H1 (cell line): ENCODE measurements at regions not wholly inside any gene's neighbourhood (a gene's known extent, or its start where the extent isn't known, plus 50 kb on each side); places are given as distances from the start of the nearest gene placed in this dataset.

Source experiments
- CTCF ChIA-PET: fragments of 300-600 bp; sonication (Branson Sonifier 250); formaldehyde crosslinking; loops from one replicate; lab custom pipeline; 2021; ENCODE audit not compliant: partially characterized antibody; lab: Charles Lee
- POLR2A ChIA-PET: fragments of 300-600 bp; sonication (Branson Sonifier 250); formaldehyde crosslinking; loops from one replicate; lab custom pipeline; 2021; ENCODE audit warnings: inconsistent platforms; ENCODE audit not compliant: partially characterized antibody; lab: Charles Lee
- DNase-seq, 2 experiments: peaks; one replicate each; pipeline versions ENCODE4 v3.0.0 to v3.0.0-alpha.2; 2010 to 2022; ENCODE audit warnings: low spot score in 2 of 2, low read depth in 1 of 2, mixed read lengths in 1 of 2
- FAIRE-seq: peaks from 2 replicates; lab custom pipeline; 2011; peaks lifted over from hg19 to GRCh38; lab: Jason Lieb, UNC
- H2AFZ ChIP-seq: 2 replicates; pipeline ENCODE4 v1.8.1; 2012; ENCODE audit warnings: low read length, inconsistent platforms
- H2AK5ac ChIP-seq: 2 replicates; pipeline ENCODE4 v1.6.1; 2013; ENCODE audit warnings: low read depth, low read length
- H2BK120ac ChIP-seq: replicated peaks from 2 replicates; pipeline ENCODE3; 2013; ENCODE audit warnings: low read depth, low read length, inconsistent platforms
- H2BK12ac ChIP-seq: 2 replicates; pipeline ENCODE4 v1.6.1; 2013; ENCODE audit warnings: low read depth, low read length
- H2BK15ac ChIP-seq: 2 replicates; pipeline ENCODE4 v1.6.1; 2013; ENCODE audit warnings: low read length
- H2BK20ac ChIP-seq: 2 replicates; pipeline ENCODE4 v1.6.1; 2013; ENCODE audit warnings: low read length
- H2BK5ac ChIP-seq: 2 replicates; pipeline ENCODE4 v1.6.1; 2013; ENCODE audit warnings: low read depth, low read length
- H3K14ac ChIP-seq: 2 replicates; pipeline ENCODE4 v1.6.1; 2013; ENCODE audit warnings: inconsistent platforms; ENCODE audit not compliant: insufficient read length
- H3K18ac ChIP-seq: 2 replicates; pipeline ENCODE4 v1.6.1; 2013; ENCODE audit warnings: low read length; ENCODE audit errors: extremely low read depth
- H3K23ac ChIP-seq: 2 replicates; pipeline ENCODE4 v1.6.1; 2013; ENCODE audit warnings: inconsistent platforms; ENCODE audit not compliant: insufficient read length
- H3K23me2 ChIP-seq: 2 replicates; pipeline ENCODE4 v1.6.1; 2013; ENCODE audit warnings: low read depth, low read length
- H3K27ac ChIP-seq: 2 replicates; pipeline ENCODE4 v1.6.1; 2011; ENCODE audit warnings: low read depth, low read length, inconsistent platforms
- H3K27me3 ChIP-seq, 4 experiments: replicated peaks in 1 of 4; 1 replicate in 1 of 4; 2 replicates in 3 of 4; pipeline versions ENCODE4 v1.6.1 to v1.8.1; 2011 to 2013; ENCODE audit warnings: low read length in 3 of 4, mild to moderate bottlenecking in 3 of 4, inconsistent platforms in 2 of 4, mixed read lengths in 2 of 4, moderate library complexity in 1 of 4; ENCODE audit not compliant: control insufficient read depth in 3 of 4, insufficient read depth in 3 of 4; ENCODE audit errors: extremely low read depth in 1 of 4
- H3K36me3 ChIP-seq, 4 experiments: 2 replicates each; pipeline versions ENCODE4 v1.6.1 to v1.8.1; 2011 to 2013; ENCODE audit warnings: mild to moderate bottlenecking in 4 of 4, low read length in 3 of 4, moderate library complexity in 2 of 4, control low read depth in 1 of 4, inconsistent platforms in 1 of 4; ENCODE audit not compliant: insufficient read depth in 4 of 4, control insufficient read depth in 2 of 4
- H3K4ac ChIP-seq: replicated peaks from 2 replicates; pipeline ENCODE3; 2013; ENCODE audit warnings: low read length, low read depth, mixed read lengths, inconsistent platforms; ENCODE audit not compliant: insufficient read length
- H3K4me1 ChIP-seq, 4 experiments: replicated peaks in 1 of 4; 1 replicate in 1 of 4; 2 replicates in 3 of 4; pipeline versions ENCODE4 v1.6.1 to v1.8.1; 2011 to 2013; ENCODE audit warnings: low read length in 3 of 4, inconsistent platforms in 2 of 4, mixed read lengths in 1 of 4; ENCODE audit not compliant: insufficient read depth in 4 of 4, control insufficient read depth in 3 of 4
- H3K4me2 ChIP-seq, 2 experiments: 2 replicates each; pipeline versions ENCODE4 v1.6.1 to v1.8.1; 2011 to 2013; ENCODE audit warnings: low read depth in 2 of 2, low read length in 2 of 2, control low read depth in 1 of 2, inconsistent platforms in 1 of 2, mild to moderate bottlenecking in 1 of 2; ENCODE audit not compliant: insufficient read depth in 1 of 2
- H3K4me3 ChIP-seq, 4 experiments: fragments of 200-600, 300-600 bp in 1 of 4; sonication (generic), shearing (Covaris generic), sonication (Bioruptor Twin) in 1 of 4; 2 replicates each; pipeline versions ENCODE4 v1.5.1 to v1.8.1; 2011 to 2016; ENCODE audit warnings: low read length in 4 of 4, low read depth in 3 of 4, control low read depth in 2 of 4, inconsistent platforms in 2 of 4, mild to moderate bottlenecking in 2 of 4, mixed read lengths in 1 of 4, moderate library complexity in 1 of 4; ENCODE audit not compliant: insufficient read depth in 2 of 4; ENCODE audit errors: extremely low read depth in 1 of 4
- H3K56ac ChIP-seq: replicated peaks from 2 replicates; pipeline ENCODE3; 2013; ENCODE audit warnings: low read depth, mild to moderate bottlenecking, mixed read lengths, low read length, inconsistent platforms; ENCODE audit not compliant: insufficient read length
- H3K79me1 ChIP-seq: 2 replicates; pipeline ENCODE4 v1.6.1; 2013; ENCODE audit warnings: low read depth, low read length, control low read depth
- H3K79me2 ChIP-seq, 2 experiments: 2 replicates each; pipeline versions ENCODE4 v1.6.1 to v1.8.1; 2012 to 2013; ENCODE audit warnings: low read length in 2 of 2, mild to moderate bottlenecking in 2 of 2, inconsistent platforms in 1 of 2; ENCODE audit not compliant: insufficient read depth in 2 of 2, control insufficient read depth in 1 of 2
- H3K9ac ChIP-seq, 4 experiments: replicated peaks in 1 of 4; 1 replicate in 1 of 4; 2 replicates in 3 of 4; pipeline versions ENCODE4 v1.6.1 to v1.8.1; 2011 to 2013; ENCODE audit warnings: low read depth in 3 of 4, low read length in 3 of 4, control low read depth in 2 of 4, mild to moderate bottlenecking in 2 of 4, moderate library complexity in 2 of 4, inconsistent platforms in 1 of 4; ENCODE audit errors: extremely low read depth in 1 of 4
- H3K9me3 ChIP-seq, 2 experiments: 2 replicates each; pipeline versions ENCODE4 v1.6.1 to v1.8.1; 2012 to 2013; ENCODE audit warnings: mild to moderate bottlenecking in 2 of 2, moderate library complexity in 2 of 2, control low read depth in 1 of 2, inconsistent platforms in 1 of 2, low read depth in 1 of 2, low read length in 1 of 2, mixed read lengths in 1 of 2; ENCODE audit not compliant: insufficient read depth in 2 of 2
- H4K20me1 ChIP-seq, 2 experiments: replicated peaks in 1 of 2; 2 replicates each; pipeline versions ENCODE3 to v1.8.1; 2011 to 2013; ENCODE audit warnings: inconsistent platforms in 2 of 2, low read length in 2 of 2, mild to moderate bottlenecking in 1 of 2; ENCODE audit not compliant: insufficient read depth in 2 of 2, control insufficient read depth in 1 of 2
- H4K5ac ChIP-seq: 2 replicates; pipeline ENCODE4 v1.6.1; 2013; ENCODE audit warnings: low read length, low read depth, mixed read lengths, inconsistent platforms; ENCODE audit not compliant: insufficient read length
- H4K8ac ChIP-seq: 2 replicates; pipeline ENCODE4 v1.8.0; 2013; ENCODE audit warnings: mild to moderate bottlenecking, moderate library complexity, low read length, inconsistent platforms; ENCODE audit not compliant: insufficient read depth; ENCODE audit errors: extremely low read depth
- H4K91ac ChIP-seq: replicated peaks from 2 replicates; pipeline ENCODE3; 2013; ENCODE audit warnings: low read length, mixed read lengths, inconsistent platforms; ENCODE audit not compliant: insufficient read length
- POLR2AphosphoS5 ChIP-seq: IDR thresholded peaks from 2 replicates; pipeline ENCODE4 v1.6.1; 2011; ENCODE audit warnings: low read depth, low read length
- POU5F1 ChIP-seq: IDR thresholded peaks from 2 replicates; pipeline ENCODE4 v1.6.1; 2011; ENCODE audit warnings: low read depth, mild to moderate bottlenecking, low read length, moderate library complexity
- TEAD4 ChIP-seq: IDR thresholded peaks from 2 replicates; pipeline ENCODE4 v1.6.1; 2012; ENCODE audit warnings: low read depth, low read length, inconsistent platforms, mixed read lengths
- WGBS, 2 experiments: shearing (Covaris generic) in 1 of 2; methylation state at CpG; one replicate each; pipeline versions ENCODE4 v1.1.6 to v1.1.7; 2013 to 2015; ENCODE audit warnings: low lambda C conversion rate in 2 of 2, mixed read lengths in 2 of 2, inconsistent platforms in 1 of 2, low coverage in 1 of 2, missing lambda C conversion rate in 1 of 2; ENCODE audit not compliant: insufficient replicate concordance in 2 of 2, insufficient coverage in 1 of 2, insufficient read length in 1 of 2; ENCODE audit errors: extremely low coverage in 1 of 2, missing lambda C conversion rate in 1 of 2; 5-methylcytosine and 5-hydroxymethylcytosine counted together

DNA sequence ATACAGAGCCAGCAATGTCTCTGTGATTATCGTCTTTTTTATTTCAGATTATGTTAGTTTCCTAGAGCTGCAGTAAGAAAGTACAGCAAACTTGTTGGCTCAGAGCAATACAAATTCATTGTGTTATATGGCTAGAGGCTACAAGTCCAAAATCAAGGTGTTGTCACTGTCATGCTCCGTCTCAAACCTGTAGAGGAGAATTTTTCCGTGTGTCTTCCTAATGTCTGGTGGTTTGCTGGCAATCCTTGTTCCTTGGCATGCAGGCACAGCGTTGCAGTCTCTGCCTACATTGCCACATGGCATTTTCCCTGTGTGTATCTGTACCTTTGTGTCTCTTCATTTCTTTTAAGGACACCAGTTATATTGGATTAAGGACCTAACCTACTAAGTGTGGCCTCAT, 244.4 kb downstream of the LRRIQ3 start:
- no peak overlapping the region for H2AK5ac ChIP-seq
- no peak for TF ChIP-seq POLR2AphosphoS5
- no peak for TF ChIP-seq POU5F1
- no peak for TF ChIP-seq TEAD4
- TF ChIP-seq, all 59 proteins: peak for 0
- H3K36me3 ChIP-seq: no peaks in the 10 kb centered on the region
- no peaks in the 10 kb centered on the region for H3K23me2 ChIP-seq
- FAIRE-seq (no peak), DNase-seq (no peak)
- no peak overlapping the region for H3K27ac ChIP-seq
- no peak overlapping the region for H2BK20ac ChIP-seq
- H3K4me1 ChIP-seq: no peaks in the 10 kb centered on the region
- no peak overlapping the region for H3K56ac ChIP-seq
- no peaks in the 10 kb centered on the region for H3K27me3 ChIP-seq
- CTCF ChIA-PET: no interaction called here
- H3K18ac ChIP-seq: no peak overlapping the region
- H3K9ac ChIP-seq: no peak overlapping the region
- H2BK5ac ChIP-seq: no peak overlapping the region
- no peak overlapping the region for H3K14ac ChIP-seq
- H3K23ac ChIP-seq: no peak overlapping the region
- no peak overlapping the region for H4K8ac ChIP-seq
- H3K9me3 ChIP-seq: no peaks in the 10 kb centered on the region
- H2BK120ac ChIP-seq: no peak overlapping the region
- no peak overlapping the region for H2AFZ ChIP-seq
- H2BK12ac ChIP-seq: no peak overlapping the region; the same call in 1 of the 2 replicates
- WGBS, 2 experiments: 95% methylated on average over 4 of the region's 4 CpGs; no CpG with 5 or more reads in 1 of the 2 experiments
- H3K4me2 ChIP-seq: no peak overlapping the region
- no peaks in the 10 kb centered on the region for H4K20me1 ChIP-seq
- H4K5ac ChIP-seq: no peak overlapping the region
- POLR2A ChIA-PET: no interaction called here
- H3K79me1 ChIP-seq: no peaks in the 10 kb centered on the region
- no peak overlapping the region for H3K4ac ChIP-seq
- no peak overlapping the region for H3K4me3 ChIP-seq
- no peak overlapping the region for H2BK15ac ChIP-seq
- H4K91ac ChIP-seq: no peak overlapping the region
- no peaks in the 10 kb centered on the region for H3K79me2 ChIP-seq
